SK-N-SH treated with all-trans-retinoic acid at 6 μM for 48 hours (cell line): ENCODE measurements at regions not wholly inside any gene's neighbourhood (a gene's known extent, or its start where the extent isn't known, plus 50 kb on each side); places are given as distances from the start of the nearest gene placed in this dataset.

Experiments used
- ARNTL ChIP-seq: fragments of 450-650 bp; formaldehyde crosslinking; IDR thresholded peaks from 2 replicates; pipeline ENCODE4 v1.5.0; 2020; ENCODE audit warnings: low read depth, mild to moderate bottlenecking, moderate library complexity, borderline replicate concordance
- ISL1 ChIP-seq: fragments of 250-450 bp; sonication (Bioruptor Pico); IDR thresholded peaks from 2 replicates; pipeline ENCODE4 v2.1.2; 2022; ENCODE audit warnings: mild to moderate bottlenecking, moderate library complexity
- PATZ1 ChIP-seq: fragments of 250-450 bp; sonication (Bioruptor Pico); IDR thresholded peaks from 2 replicates; pipeline ENCODE4 v1.8.0; 2020; ENCODE audit warnings: mild to moderate bottlenecking, moderate library complexity, borderline replicate concordance
- TOX ChIP-seq: fragments of 250-450 bp; sonication (Bioruptor Pico); IDR thresholded peaks from 2 replicates; pipeline ENCODE4 v1.8.0; 2021; ENCODE audit warnings: mild to moderate bottlenecking, moderate library complexity, borderline replicate concordance
- ZFP3 ChIP-seq: fragments of 250-450 bp; sonication (Bioruptor Pico); IDR thresholded peaks from 2 replicates; pipeline ENCODE4 v1.5.0; 2020; ENCODE audit warnings: mild to moderate bottlenecking, moderate library complexity
- ZNF70 ChIP-seq: fragments of 450-650 bp; formaldehyde crosslinking; IDR thresholded peaks from 2 replicates; pipeline ENCODE4 v1.5.0; 2020; ENCODE audit warnings: mild to moderate bottlenecking, moderate library complexity
- TF ChIP-seq, protein P1 (sequence below): fragments of 250-450 bp; sonication (Bioruptor Pico); IDR thresholded peaks from 2 replicates; pipeline ENCODE4 v1.5.1; 2020; ENCODE audit warnings: low read depth, mild to moderate bottlenecking, moderate library complexity

DNA sequence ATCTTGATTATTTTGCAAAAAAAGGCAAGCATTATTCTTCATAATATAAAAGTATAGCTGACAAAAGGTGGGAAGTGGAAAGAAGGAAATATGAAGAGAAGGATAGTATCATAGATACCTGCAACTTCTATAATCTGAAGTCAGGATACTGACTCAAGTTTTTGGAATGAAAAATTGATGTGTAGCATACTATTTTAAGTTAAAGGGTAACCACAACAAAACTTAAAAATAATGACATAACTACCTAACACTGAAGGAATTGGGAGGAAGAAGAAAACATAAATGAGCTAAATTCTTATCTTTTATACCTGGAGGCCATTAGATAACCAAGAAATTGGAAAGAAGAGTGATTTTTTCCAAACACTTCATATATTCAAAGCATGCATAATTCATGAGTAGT lies 51.8 kb upstream of the TLE1 start:
- TF ChIP-seq ARNTL (CRISPR knock-in tag) (no peak), TOX (CRISPR knock-in tag) (no peak), PATZ1 (no peak), ISL1 (CRISPR knock-in tag) (no peak), ZNF70 (CRISPR knock-in tag) (no peak), ZFP3 (CRISPR knock-in tag) (no peak)
- TF ChIP-seq, protein P1, sequence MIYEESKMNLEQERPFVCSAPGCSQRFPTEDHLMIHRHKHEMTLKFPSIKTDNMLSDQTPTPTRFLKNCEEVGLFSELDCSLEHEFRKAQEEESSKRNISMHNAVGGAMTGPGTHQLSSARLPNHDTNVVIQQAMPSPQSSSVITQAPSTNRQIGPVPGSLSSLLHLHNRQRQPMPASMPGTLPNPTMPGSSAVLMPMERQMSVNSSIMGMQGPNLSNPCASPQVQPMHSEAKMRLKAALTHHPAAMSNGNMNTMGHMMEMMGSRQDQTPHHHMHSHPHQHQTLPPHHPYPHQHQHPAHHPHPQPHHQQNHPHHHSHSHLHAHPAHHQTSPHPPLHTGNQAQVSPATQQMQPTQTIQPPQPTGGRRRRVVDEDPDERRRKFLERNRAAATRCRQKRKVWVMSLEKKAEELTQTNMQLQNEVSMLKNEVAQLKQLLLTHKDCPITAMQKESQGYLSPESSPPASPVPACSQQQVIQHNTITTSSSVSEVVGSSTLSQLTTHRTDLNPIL (CRISPR knock-in tag) = no peak
